Ascending aorta (tissue), 2 donors: ENCODE measurements at regions not wholly inside any gene's neighbourhood (a gene's known extent, or its start where the extent isn't known, plus 50 kb on each side); places are given as distances from the start of the nearest gene placed in this dataset.

ENCODE experiments used
- DNase-seq, 2 donors: peaks; one replicate each; pipeline ENCODE4 v3.0.0-alpha.2; 2019; ENCODE audit warnings: low spot score in 2 of 2
- H3K27ac ChIP-seq, 2 donors: fragments of 200-600 bp; sonication (generic); one replicate each; pipeline ENCODE4 v1.5.1; 2016 to 2017; ENCODE audit warnings: mild to moderate bottlenecking in 1 of 2
- H3K27me3 ChIP-seq: fragments of 200-600 bp; sonication (generic); one replicate; pipeline ENCODE4 v1.5.1; 2017
- H3K36me3 ChIP-seq, 2 donors: fragments of 200-600 bp; sonication (generic); one replicate each; pipeline ENCODE4 v1.5.1; 2016
- H3K4me1 ChIP-seq, 2 donors: fragments of 200-600 bp; sonication (generic); one replicate each; pipeline ENCODE4 v1.5.1; 2016 to 2017; ENCODE audit warnings: mild to moderate bottlenecking in 1 of 2
- H3K4me3 ChIP-seq, 2 donors: fragments of 200-600 bp; sonication (generic); one replicate each; pipeline ENCODE4 v1.5.1; 2016 to 2017; ENCODE audit warnings: mild to moderate bottlenecking in 1 of 2
- H3K9me3 ChIP-seq, 2 donors: fragments of 200-600 bp; sonication (generic); one replicate each; pipeline ENCODE4 v1.5.1; 2016
- CTCF ChIP-seq, 3 experiments: fragments of 200-600 bp in 2 of 3; fragments of 450-650 bp in 1 of 3; sonication (generic) in 2 of 3; IDR thresholded peaks; one replicate each; pipeline ENCODE4 v1.5.1; 2016 to 2019; ENCODE audit warnings: antibody characterized with exemption in 3 of 3, mild to moderate bottlenecking in 1 of 3, moderate library complexity in 1 of 3
- intact Hi-C: fragments of 100-400 bp; cut with DNase I; formaldehyde crosslinking; loops from one replicate; pipeline ENCODE4 v1.15.1; 2023

- Histone ChIP-seq H3K36me3 (no peaks in the 10 kb centered on the region), H3K4me3 (no peak overlapping the region), H3K27me3 (no peaks in the 10 kb centered on the region), H3K4me1 (no peaks in the 10 kb centered on the region), H3K27ac (no peak overlapping the region), H3K9me3 (no peaks in the 10 kb centered on the region)
- no peak for DNase-seq
- intact Hi-C loops = no loop called here
- no peak for TF ChIP-seq CTCF (IDR thresholded peaks at IDR 0.05)
Observed at GRCh38 chr9:3689555-3689954, 163.8 kb upstream of the RFX3 start.

- Histone ChIP-seq H3K9me3 (no peaks in the 10 kb centered on the region), H3K4me1 (no peaks in the 10 kb centered on the region), H3K36me3 (no peaks in the 10 kb centered on the region), H3K4me3 (no peak overlapping the region), H3K27me3 (no peaks in the 10 kb centered on the region), H3K27ac (no peak overlapping the region)
- no peak for DNase-seq
- no peak for TF ChIP-seq CTCF (IDR thresholded peaks at IDR 0.05)
- intact Hi-C loops = no loop called here
Observed at GRCh38 chr9:3687145-3687544, 161.3 kb upstream of the RFX3 start.

- intact Hi-C loops = no loop called here
- no peak overlapping the region for H3K27ac ChIP-seq
- H3K27me3 ChIP-seq = no peaks in the 10 kb centered on the region
- no peaks in the 10 kb centered on the region for H3K4me1 ChIP-seq
- no peak for DNase-seq
- no peaks in the 10 kb centered on the region for H3K9me3 ChIP-seq
- H3K36me3 ChIP-seq = no peaks in the 10 kb centered on the region
- no peak overlapping the region for H3K4me3 ChIP-seq
- TF ChIP-seq CTCF (IDR thresholded peaks at IDR 0.05) = no peak
Observed at GRCh38 chr9:3682186-3682585, 156.4 kb upstream of the RFX3 start.

- TF ChIP-seq CTCF (IDR thresholded peaks at IDR 0.05) = no peak
- intact Hi-C loops = no loop called here
- H3K36me3 ChIP-seq = no peaks in the 10 kb centered on the region
- no peak for DNase-seq
- H3K4me3 ChIP-seq = no peak overlapping the region
- H3K4me1 ChIP-seq = no peaks in the 10 kb centered on the region
- H3K9me3 ChIP-seq = no peaks in the 10 kb centered on the region
- no peak overlapping the region for H3K27ac ChIP-seq
- no peaks in the 10 kb centered on the region for H3K27me3 ChIP-seq
Observed at GRCh38 chr9:3677541-3677940, 151.7 kb upstream of the RFX3 start.

GRCh38 chr9:3676766-3677165 lies 151.0 kb upstream of the RFX3 start:
- Histone ChIP-seq H3K9me3 (no peaks in the 10 kb centered on the region), H3K27ac (no peak overlapping the region), H3K27me3 (no peaks in the 10 kb centered on the region), H3K4me3 (no peak overlapping the region), H3K36me3 (no peaks in the 10 kb centered on the region), H3K4me1 (no peaks in the 10 kb centered on the region)
- TF ChIP-seq CTCF (IDR thresholded peaks at IDR 0.05) = no peak
- no peak for DNase-seq
- intact Hi-C loops = no loop called here

GRCh38 chr9:3675946-3676345 lies 150.1 kb upstream of the RFX3 start:
- TF ChIP-seq CTCF (IDR thresholded peaks at IDR 0.05) = no peak
- Histone ChIP-seq H3K36me3 (no peaks in the 10 kb centered on the region), H3K4me3 (no peak overlapping the region), H3K9me3 (no peaks in the 10 kb centered on the region), H3K4me1 (no peaks in the 10 kb centered on the region), H3K27me3 (no peaks in the 10 kb centered on the region), H3K27ac (no peak overlapping the region)
- DNase-seq = no peak
- intact Hi-C loops = no loop called here
